Liver (tissue), 6 donors: ENCODE measurements at regions not wholly inside any gene's neighbourhood (a gene's known extent, or its start where the extent isn't known, plus 50 kb on each side); places are given as distances from the start of the nearest gene placed in this dataset.
"Not testable (repeated sequence)": the region's sequence is repeated elsewhere in the genome, so short reads cannot be mapped to it uniquely, and the experiment has no call there.

Experiments
- DNase-seq: peaks from one replicate; pipeline ENCODE4 v3.0.0-alpha.2; 2017; ENCODE audit warnings: low spot score
- H3K27ac ChIP-seq, 2 donors: one replicate each; pipeline ENCODE4 v1.7.0; 2013; ENCODE audit warnings: inconsistent platforms in 2 of 2, low read length in 2 of 2, control low read depth in 1 of 2, low read depth in 1 of 2, mild to moderate bottlenecking in 1 of 2
- H3K27me3 ChIP-seq, 4 donors: one replicate each; pipeline versions ENCODE4 v1.6.1 to v1.7.0; 2013; ENCODE audit warnings: low read length in 3 of 4, inconsistent platforms in 1 of 4, mild to moderate bottlenecking in 1 of 4, moderate library complexity in 1 of 4; ENCODE audit not compliant: control insufficient read depth in 4 of 4, insufficient read depth in 4 of 4
- H3K36me3 ChIP-seq, 4 donors: one replicate each; pipeline versions ENCODE4 v1.6.1 to v1.7.0; 2013; ENCODE audit warnings: low read length in 3 of 4, mild to moderate bottlenecking in 3 of 4, low read depth in 1 of 4, moderate library complexity in 1 of 4; ENCODE audit not compliant: control insufficient read depth in 4 of 4, insufficient read depth in 3 of 4
- H3K4me1 ChIP-seq, 4 donors: one replicate each; pipeline versions ENCODE4 v1.6.1 to v1.7.0; 2013; ENCODE audit warnings: low read length in 3 of 4, mild to moderate bottlenecking in 3 of 4, moderate library complexity in 1 of 4; ENCODE audit not compliant: control insufficient read depth in 4 of 4, insufficient read depth in 4 of 4
- H3K4me3 ChIP-seq, 3 donors: one replicate each; pipeline versions ENCODE4 v1.6.1 to v1.7.0; 2013; ENCODE audit warnings: low read length in 3 of 3, control low read depth in 1 of 3, low read depth in 1 of 3, mild to moderate bottlenecking in 1 of 3
- H3K9ac ChIP-seq, 2 donors: one replicate each; pipeline ENCODE4 v1.7.0; 2013; ENCODE audit warnings: low read length in 2 of 2, mild to moderate bottlenecking in 2 of 2, moderate library complexity in 2 of 2, control low read depth in 1 of 2, low read depth in 1 of 2
- H3K9me3 ChIP-seq, 4 donors: one replicate each; pipeline versions ENCODE4 v1.6.1 to v1.7.0; 2013; ENCODE audit warnings: low read length in 3 of 4; ENCODE audit not compliant: control insufficient read depth in 4 of 4
- WGBS: extraction: QIAGEN DNeasy Blood & Tissue Kit; methylation state at CpG from one replicate; pipeline ENCODE4 v1.1.7; 2013; 5-methylcytosine and 5-hydroxymethylcytosine counted together
- donor health status: healthy.
- donor health status: healthy.
- donor health status: healthy.

GRCh38 chr1:120289601-120290074 lies 113.3 kb upstream of the SEC22B start:
- not testable (repeated sequence) for H3K36me3 ChIP-seq, H3K4me3 ChIP-seq, H3K27ac ChIP-seq, DNase-seq, H3K27me3 ChIP-seq, H3K4me1 ChIP-seq, H3K9me3 ChIP-seq, H3K9ac ChIP-seq
- WGBS = no CpG with 5 or more reads among the region's 3 CpGs

- H3K9me3 ChIP-seq, H3K36me3 ChIP-seq, H3K9ac ChIP-seq, DNase-seq, H3K4me3 ChIP-seq, H3K27me3 ChIP-seq, H3K4me1 ChIP-seq, H3K27ac ChIP-seq: not testable (repeated sequence)
- no CpG with 5 or more reads among the region's 8 CpGs for WGBS
Observed at GRCh38 chr1:120288814-120289600, 112.7 kb upstream of the SEC22B start.

GRCh38 chr1:120288167-120288566 lies 111.8 kb upstream of the SEC22B start:
- H3K36me3 ChIP-seq, H3K4me3 ChIP-seq, H3K9me3 ChIP-seq, H3K4me1 ChIP-seq, H3K27me3 ChIP-seq, H3K9ac ChIP-seq, DNase-seq, H3K27ac ChIP-seq: not testable (repeated sequence)
- WGBS = no CpG with 5 or more reads among the region's 6 CpGs

- not testable (repeated sequence) for H3K4me1 ChIP-seq, H3K9ac ChIP-seq, H3K9me3 ChIP-seq, H3K27me3 ChIP-seq, H3K27ac ChIP-seq, H3K4me3 ChIP-seq, H3K36me3 ChIP-seq, DNase-seq
- WGBS = no CpG with 5 or more reads among the region's 4 CpGs
Observed at GRCh38 chr1:120282744-120283464, 106.6 kb upstream of the SEC22B start.

GRCh38 chr1:120278259-120278610 lies 101.9 kb upstream of the SEC22B start:
- not testable (repeated sequence) for H3K27me3 ChIP-seq, H3K27ac ChIP-seq, H3K9ac ChIP-seq, H3K9me3 ChIP-seq, H3K36me3 ChIP-seq, H3K4me1 ChIP-seq, H3K4me3 ChIP-seq, DNase-seq
- no CpG with 5 or more reads among the region's 4 CpGs for WGBS

GRCh38 chr1:120277428-120278258 lies 101.3 kb upstream of the SEC22B start:
- not testable (repeated sequence) for H3K36me3 ChIP-seq, H3K4me1 ChIP-seq, H3K9me3 ChIP-seq, H3K27me3 ChIP-seq, H3K4me3 ChIP-seq, H3K27ac ChIP-seq, DNase-seq, H3K9ac ChIP-seq
- WGBS = no CpG with 5 or more reads among the region's 26 CpGs

GRCh38 chr1:120276710-120277109 lies 100.4 kb upstream of the SEC22B start:
- WGBS = no CpG with 5 or more reads among the region's 5 CpGs
- DNase-seq, H3K27ac ChIP-seq, H3K9me3 ChIP-seq, H3K27me3 ChIP-seq, H3K4me1 ChIP-seq, H3K36me3 ChIP-seq, H3K9ac ChIP-seq, H3K4me3 ChIP-seq: not testable (repeated sequence)

GRCh38 chr1:120274438-120274837 lies 98.1 kb upstream of the SEC22B start:
- not testable (repeated sequence) for H3K9me3 ChIP-seq, H3K36me3 ChIP-seq, H3K4me3 ChIP-seq, DNase-seq, H3K4me1 ChIP-seq, H3K27me3 ChIP-seq, H3K27ac ChIP-seq, H3K9ac ChIP-seq
- no CpG with 5 or more reads among the region's 3 CpGs for WGBS
